Hepatocyte (in vitro differentiated cells): ENCODE measurements at regions not wholly inside any gene's neighbourhood (a gene's known extent, or its start where the extent isn't known, plus 50 kb on each side); places are given as distances from the start of the nearest gene placed in this dataset.

Experiments
- DNase-seq: peaks from one replicate; pipeline ENCODE4 v3.0.0-alpha.2; 2016; ENCODE audit warnings: low spot score
- H2AFZ ChIP-seq: fragments of 200-600 bp; sonication (generic); 2 replicates; pipeline ENCODE4 v1.6.0; 2016; ENCODE audit warnings: antibody characterized with exemption, mild to moderate bottlenecking
- H3K27ac ChIP-seq: fragments of 200-600 bp; sonication (generic); 2 replicates; pipeline ENCODE4 v1.5.1; 2016; ENCODE audit warnings: mild to moderate bottlenecking
- H3K27me3 ChIP-seq: fragments of 200-600 bp; sonication (generic); 2 replicates; pipeline ENCODE4 v1.6.1; 2016
- H3K36me3 ChIP-seq: fragments of 200-600 bp; sonication (generic); replicated peaks from 2 replicates; pipeline ENCODE4 v1.5.1; 2016; ENCODE audit warnings: low read depth; ENCODE audit not compliant: insufficient read depth
- H3K4me1 ChIP-seq: fragments of 200-600 bp; sonication (generic); 2 replicates; pipeline ENCODE4 v1.5.1; 2016; ENCODE audit warnings: mild to moderate bottlenecking, moderate library complexity; ENCODE audit not compliant: insufficient read depth
- H3K4me2 ChIP-seq: fragments of 200-600 bp; sonication (generic); 2 replicates; pipeline ENCODE4 v1.6.0; 2016
- H3K4me3 ChIP-seq: fragments of 200-600 bp; sonication (generic); 2 replicates; pipeline ENCODE4 v1.5.1; 2016; ENCODE audit warnings: mild to moderate bottlenecking
- H3K79me2 ChIP-seq: fragments of 200-600 bp; sonication (generic); 2 replicates; pipeline ENCODE4 v1.6.0; 2017; ENCODE audit warnings: mild to moderate bottlenecking
- H3K9me2 ChIP-seq: fragments of 200-600 bp; sonication (generic); replicated peaks from 2 replicates; pipeline ENCODE4 v1.6.0; 2017; ENCODE audit warnings: mild to moderate bottlenecking; ENCODE audit not compliant: insufficient read depth
- H3K9me3 ChIP-seq: fragments of 200-600 bp; sonication (generic); 2 replicates; pipeline ENCODE4 v1.5.1; 2016; ENCODE audit warnings: low read depth, mild to moderate bottlenecking
- H4K20me1 ChIP-seq: fragments of 200-600 bp; sonication (generic); 2 replicates; pipeline ENCODE4 v1.6.0; 2016; ENCODE audit warnings: mild to moderate bottlenecking; ENCODE audit not compliant: insufficient read depth, poor library complexity, severe bottlenecking
- CTCF ChIP-seq: fragments of 200-600 bp; sonication (generic); IDR thresholded peaks from 2 replicates; pipeline ENCODE4 v1.5.1; 2016; ENCODE audit warnings: antibody characterized with exemption, mild to moderate bottlenecking; ENCODE audit not compliant: poor library complexity
- EZH2 ChIP-seq: fragments of 200-600 bp; sonication (generic); IDR thresholded peaks from 2 replicates; pipeline ENCODE4 v1.6.1; 2016; ENCODE audit warnings: antibody characterized with exemption, mild to moderate bottlenecking, borderline replicate concordance
- EZH2phosphoT487 ChIP-seq: fragments of 200-600 bp; sonication (generic); IDR thresholded peaks from one replicate; pipeline ENCODE4 v1.6.1; 2018; ENCODE audit warnings: antibody characterized with exemption, mild to moderate bottlenecking, low read depth, moderate library complexity; ENCODE audit not compliant: unreplicated experiment, severe bottlenecking
- WGBS: methylation state at CpG from one replicate; pipeline ENCODE4 v1.1.6; 2016; ENCODE audit warnings: low lambda C conversion rate; ENCODE audit errors: missing lambda C conversion rate; 5-methylcytosine and 5-hydroxymethylcytosine counted together

DNA sequence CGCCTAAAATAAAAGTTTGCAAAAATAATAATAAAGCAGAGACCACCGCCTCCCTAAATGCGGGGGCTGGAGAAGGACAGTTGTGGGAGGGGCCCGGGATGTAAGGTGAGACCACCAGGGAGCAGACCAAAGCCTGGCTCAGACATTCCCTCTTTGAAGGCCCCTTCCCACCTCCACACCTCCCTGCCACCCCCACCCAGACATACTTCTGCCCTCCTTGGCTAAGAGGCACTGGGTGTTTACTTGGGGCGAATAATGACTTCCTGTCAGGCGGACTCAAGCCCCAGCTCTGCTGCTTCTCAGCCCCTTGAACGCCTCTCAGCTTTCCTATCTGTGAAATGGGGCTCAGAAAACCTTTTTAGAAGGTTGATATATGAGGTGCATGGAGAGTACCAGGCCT, 58.8 kb upstream of the GGTA1 start:
- H3K4me1 ChIP-seq: peaks cover 10% of the 10 kb centered on the region
- H3K9me2 ChIP-seq: no peaks in the 10 kb centered on the region
- H3K27me3 ChIP-seq: no peaks in the 10 kb centered on the region
- H4K20me1 ChIP-seq: no peaks in the 10 kb centered on the region
- no peaks in the 10 kb centered on the region for H3K36me3 ChIP-seq
- DNase-seq: no peak
- H3K79me2 ChIP-seq: no peaks in the 10 kb centered on the region
- 56% methylated on average over 7 of the region's 7 CpGs for WGBS
- TF ChIP-seq CTCF: no peak
- no peak for TF ChIP-seq EZH2phosphoT487
- no peak for TF ChIP-seq EZH2
- peak overlapping the region; percentile 29 for H3K4me2 ChIP-seq
- H3K27ac ChIP-seq: peak overlapping the region; percentile 68
- no peaks in the 10 kb centered on the region for H3K9me3 ChIP-seq
- H3K4me3 ChIP-seq: no peak overlapping the region
- H2AFZ ChIP-seq: no peak overlapping the region

DNA sequence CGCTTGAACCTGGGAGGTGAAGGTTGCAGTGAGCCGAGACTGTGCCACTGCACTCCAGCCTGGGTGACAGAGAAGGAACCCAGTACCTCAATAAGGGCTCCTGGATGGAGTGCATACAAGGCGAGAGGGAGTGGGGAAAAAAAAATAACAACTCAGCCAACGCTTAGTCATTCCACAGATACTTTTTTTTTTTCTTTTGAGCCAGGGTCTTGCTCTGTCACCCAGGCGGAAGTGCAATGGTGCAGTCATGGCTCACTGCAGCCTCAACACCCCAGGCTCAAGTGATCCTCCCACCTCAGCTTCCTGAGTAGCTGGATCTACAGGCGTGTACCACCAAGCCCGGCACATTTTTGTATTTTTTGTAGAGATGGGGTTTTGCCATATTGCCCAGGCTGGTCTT, 59.5 kb upstream of the GGTA1 start:
- WGBS: 90% methylated on average over 7 of the region's 7 CpGs
- no peak for TF ChIP-seq CTCF
- TF ChIP-seq EZH2phosphoT487: no peak
- no peak for TF ChIP-seq EZH2
- no peak overlapping the region for H3K4me2 ChIP-seq

DNA sequence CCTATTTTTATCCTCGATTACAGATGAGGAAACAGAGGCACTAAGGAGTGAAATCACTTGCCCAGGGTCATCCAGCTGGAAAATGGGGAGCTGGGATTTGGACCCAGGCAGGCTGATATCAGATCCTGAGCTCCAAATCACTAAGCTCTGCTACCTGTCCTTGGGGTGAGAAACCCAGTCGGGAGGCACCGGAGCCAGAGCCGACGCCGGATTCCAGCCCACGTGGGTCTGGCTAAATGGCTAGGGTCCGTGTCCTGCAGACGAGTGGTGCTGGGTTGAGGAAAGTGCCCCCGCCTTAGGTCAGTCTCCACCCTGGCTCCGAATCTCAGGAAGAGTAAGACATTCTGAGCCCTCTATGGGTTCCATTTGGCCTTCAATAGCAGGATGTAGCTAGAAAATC, 61.3 kb upstream of the GGTA1 start:
- Histone ChIP-seq H3K9me3 (no peaks in the 10 kb centered on the region), H3K79me2 (no peaks in the 10 kb centered on the region), H3K27ac (no peak overlapping the region), H4K20me1 (no peaks in the 10 kb centered on the region), H3K9me2 (no peaks in the 10 kb centered on the region), H3K4me1 (peaks cover 10% of the 10 kb centered on the region), H3K27me3 (no peaks in the 10 kb centered on the region), H3K4me2 (no peak overlapping the region), H2AFZ (no peak overlapping the region), H3K36me3 (no peaks in the 10 kb centered on the region), H3K4me3 (no peak overlapping the region)
- 95% methylated on average over 10 of the region's 11 CpGs for WGBS
- no peak for DNase-seq
- TF ChIP-seq CTCF (no peak), EZH2 (no peak), EZH2phosphoT487 (no peak)

More for the DNA sequence above, 59.5 kb upstream of the GGTA1 start:
- no peaks in the 10 kb centered on the region for H3K36me3 ChIP-seq
- H3K27ac ChIP-seq: no peak overlapping the region
- no peaks in the 10 kb centered on the region for H3K79me2 ChIP-seq
- H3K4me1 ChIP-seq: peaks cover 10% of the 10 kb centered on the region
- no peak overlapping the region for H2AFZ ChIP-seq
- H4K20me1 ChIP-seq: no peaks in the 10 kb centered on the region
- no peaks in the 10 kb centered on the region for H3K9me3 ChIP-seq
- H3K4me3 ChIP-seq: no peak overlapping the region
- H3K27me3 ChIP-seq: no peaks in the 10 kb centered on the region
- DNase-seq: no peak
- H3K9me2 ChIP-seq: no peaks in the 10 kb centered on the region
